ENCODE measurements at regions not wholly inside any gene's neighbourhood (a gene's known extent, or its start where the extent isn't known, plus 50 kb on each side); places are given as distances from the start of the nearest gene placed in this dataset.

- H3K9me3 ChIP-seq (ENCODE audit: control insufficient read depth in 2 of 3, insufficient read depth in 1 of 3, low read length in 3 of 3): no peaks in the 10 kb centered on the region
- no peaks in the 10 kb centered on the region for H3K4me1 ChIP-seq (ENCODE audit: control insufficient read depth in 2 of 3, insufficient read depth in 2 of 3, low read depth in 1 of 3, low read length in 3 of 3)
- H3K27me3 ChIP-seq (ENCODE audit: control insufficient read depth, insufficient read depth, low read length): no peaks in the 10 kb centered on the region
- H3K9ac ChIP-seq (ENCODE audit: low read length in 3 of 3): no peak overlapping the region
- DNase-seq (no peak), FAIRE-seq (no peak)
- TF ChIP-seq, protein P1, sequence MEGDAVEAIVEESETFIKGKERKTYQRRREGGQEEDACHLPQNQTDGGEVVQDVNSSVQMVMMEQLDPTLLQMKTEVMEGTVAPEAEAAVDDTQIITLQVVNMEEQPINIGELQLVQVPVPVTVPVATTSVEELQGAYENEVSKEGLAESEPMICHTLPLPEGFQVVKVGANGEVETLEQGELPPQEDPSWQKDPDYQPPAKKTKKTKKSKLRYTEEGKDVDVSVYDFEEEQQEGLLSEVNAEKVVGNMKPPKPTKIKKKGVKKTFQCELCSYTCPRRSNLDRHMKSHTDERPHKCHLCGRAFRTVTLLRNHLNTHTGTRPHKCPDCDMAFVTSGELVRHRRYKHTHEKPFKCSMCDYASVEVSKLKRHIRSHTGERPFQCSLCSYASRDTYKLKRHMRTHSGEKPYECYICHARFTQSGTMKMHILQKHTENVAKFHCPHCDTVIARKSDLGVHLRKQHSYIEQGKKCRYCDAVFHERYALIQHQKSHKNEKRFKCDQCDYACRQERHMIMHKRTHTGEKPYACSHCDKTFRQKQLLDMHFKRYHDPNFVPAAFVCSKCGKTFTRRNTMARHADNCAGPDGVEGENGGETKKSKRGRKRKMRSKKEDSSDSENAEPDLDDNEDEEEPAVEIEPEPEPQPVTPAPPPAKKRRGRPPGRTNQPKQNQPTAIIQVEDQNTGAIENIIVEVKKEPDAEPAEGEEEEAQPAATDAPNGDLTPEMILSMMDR (IDR thresholded peaks at IDR 0.05; ENCODE audit: borderline replicate concordance, extremely low read depth, insufficient read depth): no peak
- intact Hi-C loops (cut with DNase I): no loop called here
- H3K27ac ChIP-seq (ENCODE audit: low read depth in 2 of 2, low read length in 2 of 2): no peak overlapping the region
- H3K4me3 ChIP-seq (ENCODE audit: low read length in 3 of 3): no peak overlapping the region
- no peaks in the 10 kb centered on the region for H3K36me3 ChIP-seq (ENCODE audit: control insufficient read depth in 2 of 3, insufficient read depth in 3 of 3, low read length in 3 of 3)
These were observed 754.7 kb upstream of the NRSN1 start for GRCh38 chr6:23371132-23371915.

GRCh38 chr6:23377830-23378229 is 748.2 kb upstream of the NRSN1 start:
- Histone ChIP-seq H3K4me3 (ENCODE audit: low read length in 3 of 3) (no peak overlapping the region), H3K4me1 (ENCODE audit: control insufficient read depth in 2 of 3, insufficient read depth in 2 of 3, low read depth in 1 of 3, low read length in 3 of 3) (no peaks in the 10 kb centered on the region), H3K36me3 (ENCODE audit: control insufficient read depth in 2 of 3, insufficient read depth in 3 of 3, low read length in 3 of 3) (no peaks in the 10 kb centered on the region), H3K27me3 (ENCODE audit: control insufficient read depth, insufficient read depth, low read length) (no peaks in the 10 kb centered on the region), H3K9me3 (ENCODE audit: control insufficient read depth in 2 of 3, insufficient read depth in 1 of 3, low read length in 3 of 3) (no peaks in the 10 kb centered on the region), H3K27ac (ENCODE audit: low read depth in 2 of 2, low read length in 2 of 2) (no peak overlapping the region), H3K9ac (ENCODE audit: low read length in 3 of 3) (no peak overlapping the region)
- DNase-seq (no peak), FAIRE-seq (no peak)
- intact Hi-C loops (cut with DNase I): no loop called here
- TF ChIP-seq, protein P1 (IDR thresholded peaks at IDR 0.05; ENCODE audit: borderline replicate concordance, extremely low read depth, insufficient read depth): no peak

- H3K27ac ChIP-seq (ENCODE audit: low read depth in 2 of 2, low read length in 2 of 2): no peak overlapping the region
- H3K9ac ChIP-seq (ENCODE audit: low read length in 3 of 3): no peak overlapping the region
- TF ChIP-seq, protein P1 (IDR thresholded peaks at IDR 0.05; ENCODE audit: borderline replicate concordance, extremely low read depth, insufficient read depth): no peak
- FAIRE-seq (no peak), DNase-seq (no peak)
- no peaks in the 10 kb centered on the region for H3K36me3 ChIP-seq (ENCODE audit: control insufficient read depth in 2 of 3, insufficient read depth in 3 of 3, low read length in 3 of 3)
- H3K4me1 ChIP-seq (ENCODE audit: control insufficient read depth in 2 of 3, insufficient read depth in 2 of 3, low read depth in 1 of 3, low read length in 3 of 3): no peaks in the 10 kb centered on the region
- intact Hi-C loops (cut with DNase I): no loop called here
- H3K27me3 ChIP-seq (ENCODE audit: control insufficient read depth, insufficient read depth, low read length): no peaks in the 10 kb centered on the region
- no peak overlapping the region for H3K4me3 ChIP-seq (ENCODE audit: low read length in 3 of 3)
- no peaks in the 10 kb centered on the region for H3K9me3 ChIP-seq (ENCODE audit: control insufficient read depth in 2 of 3, insufficient read depth in 1 of 3, low read length in 3 of 3)
These were observed 745.5 kb upstream of the NRSN1 start for GRCh38 chr6:23380465-23380864.
